Superior temporal gyrus (tissue), 1 donor: ENCODE measurements at regions not wholly inside any gene's neighbourhood (a gene's known extent, or its start where the extent isn't known, plus 50 kb on each side); places are given as distances from the start of the nearest gene placed in this dataset.
"Not testable (repeated sequence)": the region's sequence is repeated elsewhere in the genome, so short reads cannot be mapped to it uniquely, and the experiment has no call there.

Experiments used
- DNase-seq: peaks from one replicate; pipeline ENCODE4 v3.0.0-alpha.2; 2016; ENCODE audit errors: extremely low spot score

GRCh38 chr6:141252828-141253608 lies 879.7 kb upstream of the GJE1 start:
- DNase-seq = no peak

- no peak for DNase-seq
These were observed 881.4 kb upstream of the GJE1 start for GRCh38 chr6:141251286-141251685.

GRCh38 chr6:141248021-141248799 lies 884.5 kb upstream of the GJE1 start:
- DNase-seq = no peak

- no peak for DNase-seq
These were observed 888.4 kb upstream of the GJE1 start for GRCh38 chr6:141244366-141244765.

GRCh38 chr6:141242957-141243356 lies 889.8 kb upstream of the GJE1 start:
- DNase-seq = no peak

- DNase-seq = no peak
These were observed 903.4 kb upstream of the GJE1 start for GRCh38 chr6:141229296-141229695.

- DNase-seq = no peak
These were observed 914.1 kb upstream of the GJE1 start for GRCh38 chr6:141218583-141218982.

- DNase-seq = no peak
These were observed 916.0 kb upstream of the GJE1 start for GRCh38 chr6:141216726-141217125.

GRCh38 chr6:141212296-141212695 lies 920.4 kb upstream of the GJE1 start:
- no peak for DNase-seq

GRCh38 chr6:141211845-141212244 lies 920.9 kb upstream of the GJE1 start:
- DNase-seq = no peak

GRCh38 chr6:141210901-141211300 lies 921.8 kb upstream of the GJE1 start:
- DNase-seq = no peak

GRCh38 chr6:141209890-141210289 lies 922.8 kb upstream of the GJE1 start:
- no peak for DNase-seq

- no peak for DNase-seq
These were observed 924.6 kb upstream of the GJE1 start for GRCh38 chr6:141208101-141208500.

GRCh38 chr6:141203902-141204575 lies 928.7 kb upstream of the GJE1 start:
- DNase-seq = peak; percentile 56

- no peak for DNase-seq
These were observed 930.1 kb upstream of the GJE1 start for GRCh38 chr6:141202626-141203025.

GRCh38 chr6:141199074-141199473 lies 933.7 kb upstream of the GJE1 start:
- no peak for DNase-seq

- no peak for DNase-seq
These were observed 937.4 kb upstream of the GJE1 start for GRCh38 chr6:141195251-141195832.

- no peak for DNase-seq
These were observed 949.4 kb upstream of the GJE1 start for GRCh38 chr6:141183368-141183767.

- not testable (repeated sequence) for DNase-seq
These were observed 957.3 kb upstream of the GJE1 start for GRCh38 chr6:141175458-141175857.

GRCh38 chr6:141174932-141175331 lies 957.8 kb upstream of the GJE1 start:
- DNase-seq = no peak

GRCh38 chr6:141173529-141173928 lies 959.2 kb upstream of the GJE1 start:
- DNase-seq = no peak

GRCh38 chr6:141169419-141169818 lies 963.3 kb upstream of the GJE1 start:
- DNase-seq = no peak
